OCI-LY7 (cell line): ENCODE measurements at regions not wholly inside any gene's neighbourhood (a gene's known extent, or its start where the extent isn't known, plus 50 kb on each side); places are given as distances from the start of the nearest gene placed in this dataset.

Experiments used
- BruUV-seq: library from RNA; stranded (reverse); fragments of 400-500 nt; replicated peaks from 2 replicates; lab custom pipeline; 2021; lab: Mats Ljungman, UMichigan
- CTCF ChIA-PET: fragments of 300-600 bp; sonication (Branson Sonifier 250); formaldehyde crosslinking; loops from one replicate; lab custom pipeline; 2022; ENCODE audit warnings: antibody characterized with exemption; ENCODE audit not compliant: unreplicated experiment; lab: Charles Lee
- POLR2A ChIA-PET: fragments of 300-600 bp; sonication (Branson Sonifier 250); formaldehyde crosslinking; loops from one replicate; lab custom pipeline; 2022; ENCODE audit warnings: antibody characterized with exemption; lab: Charles Lee
- DNase-seq: peaks from one replicate; pipeline ENCODE4 v3.0.0-alpha.2; 2015; ENCODE audit warnings: low spot score
- H2AFZ ChIP-seq: fragments of 200-600 bp; sonication (generic), shearing (Covaris generic); 2 replicates; pipeline ENCODE4 v1.6.1; 2014; ENCODE audit warnings: mild to moderate bottlenecking, antibody characterized with exemption, low read length, moderate library complexity
- H3K27ac ChIP-seq: fragments of 200-600 bp; sonication (generic); 2 replicates; pipeline ENCODE4 v1.5.1; 2014; ENCODE audit warnings: mixed run types, low read depth, mild to moderate bottlenecking, moderate library complexity, low read length, inconsistent platforms; ENCODE audit not compliant: poor library complexity, severe bottlenecking
- H3K36me3 ChIP-seq: fragments of 200-600 bp; sonication (generic); 2 replicates; pipeline ENCODE4 v1.6.1; 2014; ENCODE audit warnings: mild to moderate bottlenecking, antibody characterized with exemption, low read length, moderate library complexity, mixed read lengths; ENCODE audit not compliant: insufficient read depth
- H3K4me1 ChIP-seq: fragments of 200-600 bp; sonication (generic); 2 replicates; pipeline ENCODE4 v1.5.1; 2014; ENCODE audit warnings: mild to moderate bottlenecking, low read length; ENCODE audit not compliant: insufficient read depth, poor library complexity, severe bottlenecking
- H3K4me2 ChIP-seq: fragments of 200-600 bp; sonication (generic); 2 replicates; pipeline ENCODE4 v1.6.1; 2014; ENCODE audit warnings: mild to moderate bottlenecking, low read length
- H3K4me3 ChIP-seq: fragments of 200-600 bp; sonication (generic); 2 replicates; pipeline ENCODE4 v1.5.1; 2014; ENCODE audit warnings: mild to moderate bottlenecking, low read depth, low read length; ENCODE audit not compliant: poor library complexity, severe bottlenecking
- H3K79me2 ChIP-seq: fragments of 200-600 bp; sonication (generic); 2 replicates; pipeline ENCODE4 v1.6.1; 2016; ENCODE audit warnings: low read depth, mild to moderate bottlenecking, low read length, moderate library complexity, mixed read lengths; ENCODE audit not compliant: insufficient read depth
- H3K9me2 ChIP-seq: fragments of 200-600 bp; sonication (generic); 2 replicates; pipeline ENCODE4 v1.6.1; 2016; ENCODE audit warnings: mild to moderate bottlenecking, low read length, mixed read lengths; ENCODE audit not compliant: insufficient read depth
- H3K9me3 ChIP-seq: fragments of 200-600 bp; sonication (generic); 2 replicates; pipeline ENCODE4 v1.6.1; 2014; ENCODE audit warnings: mild to moderate bottlenecking, mixed run types, low read length, mixed read lengths
- H4K20me1 ChIP-seq: fragments of 200-600 bp; sonication (generic); 2 replicates; pipeline ENCODE4 v1.6.1; 2014; ENCODE audit warnings: mild to moderate bottlenecking, antibody characterized with exemption, low read length, moderate library complexity, mixed read lengths; ENCODE audit not compliant: insufficient read depth
- EZH2phosphoT487 ChIP-seq: fragments of 200-600 bp; sonication (generic); IDR thresholded peaks from 2 replicates; pipeline ENCODE4 v1.6.1; 2018; ENCODE audit warnings: low read depth, borderline replicate concordance, mild to moderate bottlenecking, mixed run types, antibody characterized with exemption, low read length, moderate library complexity, mixed read lengths
- intact Hi-C: fragments of 100-400 bp; cut with micrococcal nuclease; formaldehyde crosslinking; loops from one replicate; pipeline ENCODE4 v1.10.0; 2022; ENCODE audit not compliant: unreplicated experiment
- TF ChIP-seq, protein P1 (sequence below): fragments of 200-600 bp; sonication (generic); conservative IDR thresholded peaks from 2 replicates; pipeline ENCODE4 v1.5.1; 2014; ENCODE audit warnings: mild to moderate bottlenecking, antibody characterized with exemption, low read length, moderate library complexity, mixed read lengths

- no peaks in the 10 kb centered on the region for H3K36me3 ChIP-seq
- no TSS peak for BruUV-seq
These were observed 568.3 kb downstream of the TMEM121 start for GRCh38 chr14:106094654-106095189.

GRCh38 chr14:106107703-106108102 lies 581.3 kb downstream of the TMEM121 start:
- no peak overlapping the region for H3K4me3 ChIP-seq
- H3K79me2 ChIP-seq, result no peaks in the 10 kb centered on the region
- no TSS peak for BruUV-seq
- no peaks in the 10 kb centered on the region for H3K36me3 ChIP-seq
- CTCF ChIA-PET, result no interaction called here
- H3K9me2 ChIP-seq, result no peaks in the 10 kb centered on the region
- POLR2A ChIA-PET, result no interaction called here
- no peaks in the 10 kb centered on the region for H3K4me1 ChIP-seq
- no peak for TF ChIP-seq EZH2phosphoT487
- TF ChIP-seq, protein P1, sequence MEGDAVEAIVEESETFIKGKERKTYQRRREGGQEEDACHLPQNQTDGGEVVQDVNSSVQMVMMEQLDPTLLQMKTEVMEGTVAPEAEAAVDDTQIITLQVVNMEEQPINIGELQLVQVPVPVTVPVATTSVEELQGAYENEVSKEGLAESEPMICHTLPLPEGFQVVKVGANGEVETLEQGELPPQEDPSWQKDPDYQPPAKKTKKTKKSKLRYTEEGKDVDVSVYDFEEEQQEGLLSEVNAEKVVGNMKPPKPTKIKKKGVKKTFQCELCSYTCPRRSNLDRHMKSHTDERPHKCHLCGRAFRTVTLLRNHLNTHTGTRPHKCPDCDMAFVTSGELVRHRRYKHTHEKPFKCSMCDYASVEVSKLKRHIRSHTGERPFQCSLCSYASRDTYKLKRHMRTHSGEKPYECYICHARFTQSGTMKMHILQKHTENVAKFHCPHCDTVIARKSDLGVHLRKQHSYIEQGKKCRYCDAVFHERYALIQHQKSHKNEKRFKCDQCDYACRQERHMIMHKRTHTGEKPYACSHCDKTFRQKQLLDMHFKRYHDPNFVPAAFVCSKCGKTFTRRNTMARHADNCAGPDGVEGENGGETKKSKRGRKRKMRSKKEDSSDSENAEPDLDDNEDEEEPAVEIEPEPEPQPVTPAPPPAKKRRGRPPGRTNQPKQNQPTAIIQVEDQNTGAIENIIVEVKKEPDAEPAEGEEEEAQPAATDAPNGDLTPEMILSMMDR, result no peak
- no peak overlapping the region for H3K4me2 ChIP-seq
- intact Hi-C loops, result no loop called here
- DNase-seq, result no peak
- no peak overlapping the region for H3K27ac ChIP-seq
- no peaks in the 10 kb centered on the region for H4K20me1 ChIP-seq
- no peaks in the 10 kb centered on the region for H3K9me3 ChIP-seq
- H2AFZ ChIP-seq, result no peak overlapping the region

More at GRCh38 chr14:106094654-106095189, 568.3 kb downstream of the TMEM121 start:
- Histone ChIP-seq H3K4me3 (no peak overlapping the region), H3K9me3 (no peaks in the 10 kb centered on the region), H3K4me1 (no peaks in the 10 kb centered on the region), H3K4me2 (no peak overlapping the region), H3K79me2 (no peaks in the 10 kb centered on the region), H4K20me1 (no peaks in the 10 kb centered on the region), H3K27ac (no peak overlapping the region), H2AFZ (no peak overlapping the region), H3K9me2 (no peaks in the 10 kb centered on the region)
- ChIA-PET CTCF (no interaction called here), POLR2A (no interaction called here)
- no peak for DNase-seq
- TF ChIP-seq, protein P1, result no peak
- TF ChIP-seq EZH2phosphoT487, result no peak
- intact Hi-C loops, result no loop called here

DNA sequence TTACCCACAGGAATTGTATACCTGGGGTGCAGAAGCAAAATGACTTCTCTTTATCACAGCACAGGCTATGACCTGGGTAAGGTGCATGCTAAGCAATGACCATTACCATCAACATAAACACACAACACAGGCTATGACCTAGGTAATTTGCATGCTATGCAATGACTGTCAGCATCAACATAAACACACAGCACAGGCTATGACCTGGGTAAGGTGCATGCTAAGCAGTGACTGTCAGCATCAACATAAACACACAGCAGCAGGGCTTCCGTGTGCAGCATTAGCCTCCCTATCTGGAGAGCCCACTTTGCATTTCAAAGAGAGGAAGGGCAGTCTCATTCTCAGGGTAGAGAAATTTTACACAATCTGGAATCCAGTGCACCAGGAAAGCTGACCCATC lies 583.0 kb downstream of the TMEM121 start:
- no peak for DNase-seq
- H3K9me2 ChIP-seq, result no peaks in the 10 kb centered on the region
- POLR2A ChIA-PET, result no interaction called here
- no peak for TF ChIP-seq EZH2phosphoT487
- TF ChIP-seq, protein P1, result no peak
- H3K27ac ChIP-seq, result no peak overlapping the region
- no peaks in the 10 kb centered on the region for H4K20me1 ChIP-seq
- H3K4me2 ChIP-seq, result no peak overlapping the region
- BruUV-seq, result no TSS peak
- intact Hi-C loops, result no loop called here
- H3K9me3 ChIP-seq, result no peaks in the 10 kb centered on the region
- H3K4me3 ChIP-seq, result no peak overlapping the region
- no peak overlapping the region for H2AFZ ChIP-seq
- H3K79me2 ChIP-seq, result no peaks in the 10 kb centered on the region
- no peaks in the 10 kb centered on the region for H3K36me3 ChIP-seq
- CTCF ChIA-PET, result no interaction called here
- H3K4me1 ChIP-seq, result no peaks in the 10 kb centered on the region
